H7 (cell line): ENCODE measurements at regions not wholly inside any gene's neighbourhood (a gene's known extent, or its start where the extent isn't known, plus 50 kb on each side); places are given as distances from the start of the nearest gene placed in this dataset.
A peak's percentile ranks its signal among the peaks of the same experiment; 100 is the strongest.

Experiments used
- DNase-seq: peaks from one replicate; pipeline ENCODE4 v3.0.0; 2012
- H3K27me3 ChIP-seq: 2 replicates; pipeline ENCODE4 v1.6.0; 2011; ENCODE audit warnings: mild to moderate bottlenecking, low read length; ENCODE audit not compliant: control insufficient read depth, insufficient read depth
- H3K36me3 ChIP-seq: replicated peaks from 2 replicates; pipeline ENCODE4 v1.5.1; 2011; ENCODE audit warnings: low read length; ENCODE audit not compliant: control insufficient read depth, insufficient read depth
- H3K4me3 ChIP-seq: 2 replicates; pipeline ENCODE4 v1.5.1; 2011; ENCODE audit warnings: low read depth, mild to moderate bottlenecking, control low read depth, low read length, moderate library complexity; ENCODE audit not compliant: insufficient read depth

DNA sequence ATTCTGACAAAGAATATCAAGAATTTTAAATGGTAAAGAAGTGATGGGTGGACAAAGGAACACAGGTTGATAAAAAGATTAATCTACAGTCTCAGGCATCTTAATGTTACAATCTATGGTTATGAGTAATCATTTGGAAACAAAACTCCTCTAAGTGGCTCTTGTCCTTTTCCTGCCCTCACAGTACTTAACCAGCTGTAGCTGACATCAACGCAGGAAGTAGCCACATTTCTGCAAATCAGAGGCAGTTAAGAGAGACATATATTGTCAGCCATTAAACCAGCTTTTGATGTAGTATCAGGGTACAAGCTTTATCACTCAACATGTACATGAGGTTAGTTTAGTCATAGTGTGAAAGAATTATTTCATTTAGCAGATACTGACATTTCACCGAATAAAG lies 244.6 kb downstream of the NR4A2 start:
- Histone ChIP-seq H3K27me3 (no peaks in the 10 kb centered on the region), H3K4me3 (no peak overlapping the region), H3K36me3 (no peaks in the 10 kb centered on the region)
- DNase-seq = no peak

DNA sequence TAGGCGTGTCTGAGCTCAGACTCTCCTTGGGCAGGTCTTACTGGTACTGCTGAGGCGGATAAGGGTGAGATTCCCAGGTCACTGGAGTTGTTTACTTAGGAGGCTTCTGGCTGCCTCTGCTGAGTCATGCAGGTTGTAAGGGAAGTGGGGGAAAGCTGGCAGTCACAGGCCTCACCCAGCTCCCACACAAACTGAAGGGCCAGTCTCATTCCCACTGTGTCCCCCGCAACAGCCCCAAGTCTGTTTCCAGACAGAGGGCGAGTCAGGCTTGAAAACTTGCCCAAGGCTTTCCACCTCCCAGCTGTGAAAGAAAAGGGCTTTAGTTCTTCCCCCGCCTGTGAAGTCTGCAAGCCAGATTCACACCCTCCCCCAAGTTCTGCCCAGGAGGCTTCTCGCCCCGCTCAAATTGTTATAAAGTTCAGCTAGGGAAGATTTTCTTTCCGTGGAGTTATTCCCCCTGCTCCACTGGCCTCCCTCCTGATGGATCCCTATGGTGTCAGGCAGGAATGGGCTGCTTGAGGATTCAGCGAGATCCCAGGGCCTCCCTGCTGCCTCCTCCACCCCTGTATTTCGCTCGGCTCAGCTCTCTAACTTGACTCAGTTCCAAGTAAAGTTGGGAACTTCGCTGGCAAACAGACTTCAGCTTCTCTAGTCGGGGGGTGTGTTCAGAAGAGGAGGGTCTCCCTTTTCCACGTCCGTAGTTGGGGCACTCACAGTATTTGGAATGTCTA lies 248.6 kb downstream of the NR4A2 start:
- no peaks in the 10 kb centered on the region for H3K36me3 ChIP-seq
- H3K27me3 ChIP-seq = no peaks in the 10 kb centered on the region
- no peak overlapping the region for H3K4me3 ChIP-seq
- DNase-seq = no peak

DNA sequence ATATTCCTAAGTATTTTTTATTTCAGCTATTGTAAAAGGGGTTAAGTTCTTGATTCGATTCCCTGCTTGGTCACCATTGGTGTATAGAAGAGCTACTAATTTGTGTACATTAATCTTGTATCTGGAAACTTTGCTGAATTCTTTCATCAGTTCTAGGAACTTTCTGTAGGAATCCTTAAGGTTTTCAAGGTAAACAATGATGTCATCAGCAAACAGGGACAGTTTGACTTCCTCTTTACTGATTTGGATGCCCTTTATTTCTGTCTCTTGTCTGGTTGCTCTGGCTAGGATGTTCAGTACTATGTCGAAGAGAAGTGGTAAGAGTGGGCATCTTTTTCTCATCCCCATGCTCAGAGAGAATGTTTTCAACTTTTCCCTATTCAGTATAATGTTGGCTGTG lies 252.7 kb downstream of the NR4A2 start:
- Histone ChIP-seq H3K27me3 (no peaks in the 10 kb centered on the region), H3K36me3 (no peaks in the 10 kb centered on the region), H3K4me3 (no peak overlapping the region)
- DNase-seq = no peak

DNA sequence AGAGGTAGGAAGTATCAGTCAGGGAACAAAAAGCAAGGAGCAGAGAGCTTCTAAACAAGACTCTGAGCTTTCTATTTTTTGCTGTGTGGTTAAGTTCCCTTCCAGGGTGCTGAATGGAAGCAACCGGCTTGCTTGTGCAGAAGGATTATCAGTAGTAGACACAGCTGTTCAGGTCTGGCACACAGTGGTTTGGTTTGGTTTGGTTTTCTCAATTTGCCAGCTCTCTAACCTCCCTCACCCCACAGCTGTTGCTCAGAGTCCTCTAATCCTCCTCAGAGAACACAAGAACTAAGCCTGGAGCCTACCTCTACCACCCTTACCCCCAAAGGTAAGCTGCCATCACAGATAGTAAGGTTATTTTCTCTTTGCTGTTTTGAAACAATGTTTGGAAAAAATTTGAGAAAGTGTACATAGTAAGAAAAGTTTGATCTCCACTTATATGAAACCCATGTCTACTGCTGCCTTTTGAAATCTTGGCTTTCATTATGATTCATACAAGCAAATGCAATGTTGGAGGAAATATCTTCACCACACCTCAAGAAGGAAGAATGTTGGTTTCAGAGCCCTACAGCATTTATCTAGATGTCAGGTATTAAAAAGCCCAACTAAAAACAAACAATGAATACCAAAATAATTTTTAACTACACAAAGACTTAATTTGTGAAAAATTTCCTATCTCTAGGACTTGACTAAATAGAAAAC lies 255.3 kb downstream of the NR4A2 start:
- Histone ChIP-seq H3K36me3 (no peaks in the 10 kb centered on the region), H3K27me3 (no peaks in the 10 kb centered on the region), H3K4me3 (no peak overlapping the region)
- no peak for DNase-seq

DNA sequence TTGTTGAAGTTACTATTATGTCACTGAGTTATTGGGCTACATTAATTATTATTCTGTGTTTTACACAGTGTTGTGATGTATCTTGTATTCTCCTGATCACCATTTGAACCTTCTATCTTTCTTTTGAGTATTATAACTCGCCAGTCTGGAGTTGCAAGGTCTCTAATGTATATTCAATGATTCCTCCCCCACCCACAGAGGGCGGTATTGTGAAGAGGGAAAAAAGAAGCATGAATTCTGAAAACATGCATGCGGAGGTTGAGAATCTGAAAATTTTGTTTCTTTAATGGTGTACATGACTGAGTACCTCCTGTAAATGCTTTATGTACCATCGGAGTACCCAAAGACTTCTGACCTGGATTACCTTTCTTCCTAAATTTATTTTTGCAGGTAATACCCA lies 266.6 kb downstream of the NR4A2 start:
- Histone ChIP-seq H3K4me3 (no peak overlapping the region), H3K27me3 (no peaks in the 10 kb centered on the region), H3K36me3 (no peaks in the 10 kb centered on the region)
- peak; percentile 3 for DNase-seq

DNA sequence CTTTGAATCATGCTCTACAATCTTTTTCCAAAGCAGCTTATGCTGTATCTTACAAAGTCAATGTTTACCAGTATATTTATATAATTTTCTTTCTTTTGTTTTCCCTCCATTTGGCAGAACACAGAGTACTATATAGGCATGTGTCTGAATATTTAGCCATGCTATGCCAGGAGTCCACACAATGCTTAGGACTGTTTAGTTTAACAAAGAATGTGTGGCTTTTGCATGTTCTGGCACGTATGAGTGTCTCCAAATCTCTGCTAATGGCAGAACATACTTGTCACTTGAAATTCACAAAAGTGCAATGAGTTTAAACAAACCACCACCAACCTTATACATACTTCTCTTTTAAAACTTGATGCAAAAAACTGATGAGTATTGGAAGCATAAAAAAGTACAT lies 268.0 kb downstream of the NR4A2 start:
- no peak for DNase-seq
- Histone ChIP-seq H3K4me3 (no peak overlapping the region), H3K36me3 (no peaks in the 10 kb centered on the region), H3K27me3 (no peaks in the 10 kb centered on the region)

DNA sequence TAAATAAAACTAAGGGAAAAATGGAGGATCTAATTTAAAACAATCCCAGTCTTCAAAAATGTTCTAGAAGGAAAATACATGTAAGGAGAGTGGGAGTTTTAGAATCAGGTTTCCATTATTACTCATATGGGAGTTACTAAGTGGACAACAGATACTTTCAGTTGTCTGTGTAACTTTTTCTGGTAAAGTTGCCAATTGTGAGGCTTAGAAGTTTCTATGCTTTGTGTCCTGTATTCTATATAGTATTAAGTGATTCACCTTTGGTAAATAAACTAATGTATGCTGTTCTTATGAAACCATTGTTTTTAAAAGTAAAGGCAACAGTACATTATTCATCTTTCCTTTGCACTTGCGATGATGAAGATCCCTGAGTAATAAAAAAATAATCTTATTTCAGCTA lies 274.9 kb downstream of the NR4A2 start:
- Histone ChIP-seq H3K4me3 (no peak overlapping the region), H3K36me3 (no peaks in the 10 kb centered on the region), H3K27me3 (no peaks in the 10 kb centered on the region)
- no peak for DNase-seq

DNA sequence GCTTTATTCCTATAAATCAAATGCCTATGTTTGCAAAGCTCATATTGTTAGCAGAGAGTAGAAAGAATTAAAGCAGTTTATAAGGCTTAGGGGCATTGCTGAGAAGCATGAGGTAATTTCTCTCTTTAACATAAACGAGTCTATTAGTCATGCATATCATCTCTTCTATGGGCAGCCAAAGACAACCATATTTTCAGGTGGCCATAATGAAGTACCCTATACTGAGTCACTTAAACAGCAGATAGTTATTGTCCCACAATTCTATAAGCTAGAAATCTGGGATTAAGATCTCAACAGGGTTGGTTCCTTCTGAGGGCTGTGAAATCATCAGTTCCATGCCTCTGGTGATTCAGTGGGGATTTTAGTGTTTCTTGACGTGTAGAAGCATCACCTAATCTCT lies 277.5 kb downstream of the NR4A2 start:
- Histone ChIP-seq H3K4me3 (no peak overlapping the region), H3K27me3 (no peaks in the 10 kb centered on the region), H3K36me3 (no peaks in the 10 kb centered on the region)
- no peak for DNase-seq

DNA sequence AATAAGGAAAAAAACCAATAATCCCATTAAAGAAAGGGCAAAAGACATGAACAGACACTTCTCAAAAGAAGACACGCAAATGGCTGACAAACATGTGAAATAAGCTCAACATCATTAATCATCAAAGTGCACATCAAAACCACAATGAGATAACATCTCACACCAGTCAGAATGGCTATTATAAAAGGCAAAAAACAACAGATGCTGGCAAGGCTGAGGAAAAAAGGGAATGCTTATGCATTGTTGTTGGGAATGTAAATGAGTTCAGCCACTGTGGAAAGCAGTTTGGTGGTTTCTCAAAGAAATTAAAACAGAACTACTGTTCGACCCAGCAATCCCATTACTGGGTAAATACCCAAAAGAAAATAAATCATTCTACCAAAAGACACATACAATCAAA lies 285.6 kb downstream of the NR4A2 start:
- no peaks in the 10 kb centered on the region for H3K36me3 ChIP-seq
- DNase-seq = no peak
- H3K4me3 ChIP-seq = no peak overlapping the region
- H3K27me3 ChIP-seq = no peaks in the 10 kb centered on the region

DNA sequence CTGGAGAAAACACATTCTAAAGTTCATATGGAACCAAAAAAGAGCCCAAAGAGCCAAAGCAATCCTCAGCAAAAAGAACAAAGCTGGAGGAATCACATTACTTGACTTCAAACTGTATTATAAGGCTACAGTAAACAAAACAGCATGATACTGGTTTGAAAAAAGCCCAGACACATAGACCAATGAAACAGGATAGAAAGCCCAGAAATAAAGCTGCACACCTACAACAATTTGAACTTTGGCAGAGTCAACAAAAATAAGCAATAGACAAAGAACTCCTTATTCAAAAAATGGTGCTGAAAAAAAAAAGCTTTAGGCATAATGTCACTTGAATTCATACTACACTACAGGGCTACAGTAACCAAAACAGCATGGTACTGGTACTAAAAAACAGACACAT lies 289.6 kb downstream of the NR4A2 start:
- Histone ChIP-seq H3K36me3 (no peaks in the 10 kb centered on the region), H3K4me3 (no peak overlapping the region), H3K27me3 (no peaks in the 10 kb centered on the region)
- no peak for DNase-seq

DNA sequence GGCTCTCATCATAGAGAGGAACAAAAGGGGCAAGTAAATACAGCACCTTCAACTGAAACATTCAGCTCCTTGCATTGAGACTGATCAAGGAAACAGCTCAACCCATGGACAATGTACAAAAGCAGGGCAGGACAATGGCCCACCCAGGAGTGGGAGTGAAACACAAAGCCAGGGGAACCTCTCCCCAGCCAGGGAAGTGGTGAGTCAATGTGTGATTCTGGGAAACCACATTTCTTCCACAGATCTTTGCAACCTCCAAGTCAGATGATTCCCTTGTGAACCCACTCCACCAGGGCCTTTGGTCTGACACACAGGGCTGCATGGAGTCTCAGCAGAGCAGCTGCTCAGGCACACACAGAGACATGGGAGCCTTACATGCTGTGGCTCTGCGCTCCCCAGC lies 294.5 kb downstream of the NR4A2 start:
- Histone ChIP-seq H3K4me3 (no peak overlapping the region), H3K36me3 (no peaks in the 10 kb centered on the region), H3K27me3 (no peaks in the 10 kb centered on the region)
- DNase-seq = no peak

DNA sequence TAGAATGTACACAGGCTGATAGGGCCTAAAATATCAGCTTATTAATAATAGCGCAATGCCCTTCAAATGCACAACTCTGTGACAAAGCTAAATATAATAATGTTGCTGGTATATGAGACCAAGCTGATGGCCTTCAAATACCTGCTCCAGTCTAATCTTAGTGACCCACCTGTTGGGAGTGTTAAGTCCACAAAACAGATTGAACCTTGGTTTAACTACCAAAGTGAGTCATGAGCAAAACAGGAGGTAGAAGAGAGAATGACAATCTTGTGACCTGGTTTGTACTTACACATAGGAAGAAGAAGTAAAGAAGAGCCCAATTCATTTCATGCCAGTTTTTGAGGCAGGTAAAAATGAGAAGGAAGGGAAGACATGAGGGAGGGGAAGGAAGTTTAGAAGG lies 295.0 kb downstream of the NR4A2 start:
- Histone ChIP-seq H3K4me3 (no peak overlapping the region), H3K36me3 (no peaks in the 10 kb centered on the region), H3K27me3 (no peaks in the 10 kb centered on the region)
- DNase-seq = no peak

DNA sequence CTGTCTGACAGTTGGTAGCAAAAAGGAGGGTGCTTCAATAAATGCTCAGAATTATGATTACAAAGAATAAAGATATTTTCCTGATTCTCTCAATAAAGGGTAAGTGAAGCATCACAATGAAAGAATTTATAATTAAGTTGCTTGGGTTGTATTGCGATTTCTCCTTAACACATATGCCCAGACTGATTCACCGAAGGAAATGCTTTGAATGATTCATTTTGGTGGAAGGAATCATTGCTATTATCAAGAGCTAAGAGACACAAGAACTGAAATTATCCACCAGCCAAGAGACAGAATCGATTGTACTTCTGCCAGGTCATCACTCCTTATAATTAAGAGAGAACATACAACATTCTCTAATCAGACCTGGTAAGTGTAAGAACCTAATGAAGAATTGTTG lies 301.4 kb downstream of the NR4A2 start:
- Histone ChIP-seq H3K4me3 (no peak overlapping the region), H3K36me3 (no peaks in the 10 kb centered on the region), H3K27me3 (no peaks in the 10 kb centered on the region)
- no peak for DNase-seq

DNA sequence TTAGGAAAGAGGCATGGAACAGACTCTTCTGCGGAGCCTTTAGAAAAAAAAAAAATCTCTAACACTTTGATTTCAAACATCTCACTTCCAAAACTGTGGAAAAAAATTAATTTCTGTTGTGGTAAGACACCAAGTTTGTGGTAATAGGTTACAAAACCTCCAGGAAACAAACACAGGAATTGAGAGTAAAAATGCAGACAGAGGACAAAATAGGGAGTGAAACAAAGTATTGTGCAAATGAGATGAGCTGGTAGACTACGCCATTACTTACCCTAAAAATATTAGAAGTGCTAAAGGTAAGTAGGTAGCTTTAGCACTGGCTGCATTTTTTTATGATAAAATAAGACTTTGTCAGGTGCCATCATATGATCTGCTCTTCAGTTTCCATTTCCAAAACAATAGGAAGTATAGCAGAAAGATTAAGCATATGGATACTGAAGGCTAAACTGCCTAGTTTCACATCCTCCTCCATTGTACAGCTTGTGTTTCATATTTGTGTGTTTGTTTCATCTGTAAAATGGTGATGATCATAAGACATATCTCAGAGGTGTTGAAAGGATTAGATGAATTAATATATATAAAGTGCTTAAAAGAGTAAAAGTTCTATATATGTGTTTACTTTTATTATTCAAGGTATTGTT lies 309.2 kb downstream of the NR4A2 start:
- no peak for DNase-seq
- no peak overlapping the region for H3K4me3 ChIP-seq
- H3K36me3 ChIP-seq = no peaks in the 10 kb centered on the region
- no peaks in the 10 kb centered on the region for H3K27me3 ChIP-seq
